ENCODE measurements at regions not wholly inside any gene's neighbourhood (a gene's known extent, or its start where the extent isn't known, plus 50 kb on each side); places are given as distances from the start of the nearest gene placed in this dataset.
A peak's percentile ranks its signal among the peaks of the same experiment; 100 is the strongest.

- DNase-seq = no peak
Observed at GRCh38 chr1:218584418-218585155, 239.5 kb downstream of the TGFB2 start.

- peak; percentile 43 for DNase-seq
Observed at GRCh38 chr1:218585511-218586184, 240.5 kb downstream of the TGFB2 start.

- DNase-seq = no peak
Observed at GRCh38 chr1:218587900-218588299, 242.8 kb downstream of the TGFB2 start.

GRCh38 chr1:218588540-218589172 lies 243.5 kb downstream of the TGFB2 start:
- DNase-seq = no peak

- no peak for DNase-seq
Observed at GRCh38 chr1:218589487-218589886, 244.4 kb downstream of the TGFB2 start.

- no peak for DNase-seq
Observed at GRCh38 chr1:218591966-218592365, 246.8 kb downstream of the TGFB2 start.

GRCh38 chr1:218592688-218593087 lies 247.6 kb downstream of the TGFB2 start:
- no peak for DNase-seq

GRCh38 chr1:218600968-218601367 lies 255.8 kb downstream of the TGFB2 start:
- DNase-seq = no peak

GRCh38 chr1:218604217-218604616 lies 259.1 kb downstream of the TGFB2 start:
- DNase-seq = no peak

GRCh38 chr1:218611916-218612585 lies 266.9 kb downstream of the TGFB2 start:
- no peak for DNase-seq

- no peak for DNase-seq
Observed at GRCh38 chr1:218613105-218613504, 268.0 kb downstream of the TGFB2 start.

- no peak for DNase-seq
Observed at GRCh38 chr1:218614031-218614430, 268.9 kb downstream of the TGFB2 start.

GRCh38 chr1:218616681-218617080 lies 271.5 kb downstream of the TGFB2 start:
- DNase-seq = no peak

GRCh38 chr1:218617986-218618385 lies 272.9 kb downstream of the TGFB2 start:
- DNase-seq = no peak

- no peak for DNase-seq
Observed at GRCh38 chr1:218620956-218621355, 275.8 kb downstream of the TGFB2 start.

- DNase-seq = no peak
Observed at GRCh38 chr1:218624052-218624451, 278.9 kb downstream of the TGFB2 start.

GRCh38 chr1:218625393-218625792 lies 280.3 kb downstream of the TGFB2 start:
- DNase-seq = no peak

GRCh38 chr1:218633238-218633988 lies 288.3 kb downstream of the TGFB2 start:
- DNase-seq = no peak

GRCh38 chr1:218634212-218634611 lies 289.1 kb downstream of the TGFB2 start:
- no peak for DNase-seq

GRCh38 chr1:218636548-218636947 lies 291.4 kb downstream of the TGFB2 start:
- no peak for DNase-seq

- DNase-seq = no peak
Observed at GRCh38 chr1:218640173-218640572, 295.0 kb downstream of the TGFB2 start.

- DNase-seq = no peak
Observed at GRCh38 chr1:218642033-218642948, 297.2 kb downstream of the TGFB2 start.

Measured in amniotic stem cell (primary cell).